ENCODE measurements at regions not wholly inside any gene's neighbourhood (a gene's known extent, or its start where the extent isn't known, plus 50 kb on each side); places are given as distances from the start of the nearest gene placed in this dataset.

DNA sequence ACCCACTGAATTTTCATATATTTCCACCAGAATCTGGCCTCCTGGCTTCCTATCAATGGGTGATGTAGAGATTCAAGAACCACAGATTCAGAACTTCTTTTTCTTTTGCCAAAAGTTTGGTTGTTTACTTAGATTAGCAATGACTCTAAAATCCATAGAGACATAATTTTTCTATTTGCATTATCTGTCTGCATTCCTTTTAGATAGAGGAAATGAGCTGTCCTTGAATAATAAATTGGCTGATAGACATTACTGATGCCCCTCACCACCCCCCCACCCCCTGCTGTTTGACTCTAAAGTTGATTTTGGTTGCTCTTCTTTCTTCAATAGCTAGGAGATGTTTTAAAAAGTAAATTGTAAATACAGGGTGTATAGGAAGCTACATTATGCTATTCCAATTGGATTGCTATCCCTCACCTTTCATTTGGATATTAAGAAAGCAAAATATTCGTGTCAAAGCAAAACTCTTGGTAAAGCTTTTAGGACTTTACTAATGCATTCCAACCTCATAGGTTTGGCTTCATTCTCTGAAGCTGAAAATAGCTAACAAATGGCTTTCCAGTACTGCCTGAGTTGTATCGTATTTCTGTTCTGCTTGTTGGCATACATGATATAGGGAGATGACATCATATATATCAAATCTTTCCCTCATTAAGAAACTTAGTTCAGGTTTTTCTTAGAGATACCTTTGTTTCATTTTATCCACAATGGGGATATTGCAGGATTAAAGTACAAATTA lies 606.0 kb downstream of the ARL4A start:
- Histone ChIP-seq H3K27me3 (ENCODE audit: control insufficient read depth, low read length) (no peaks in the 10 kb centered on the region), H4K20me1 (ENCODE audit: control insufficient read depth, insufficient read depth, low read depth, low read length) (no peaks in the 10 kb centered on the region), H3K9me2 (replicated peaks; ENCODE audit: control insufficient read depth, low read length) (no peaks in the 10 kb centered on the region), H3K27ac (ENCODE audit: low read depth, low read length) (no peak overlapping the region), H3F3A (ENCODE audit: control insufficient read depth, insufficient read depth) (no peaks in the 10 kb centered on the region), H3K36me3 (ENCODE audit: control insufficient read depth, low read length) (no peaks in the 10 kb centered on the region), H3K9me3 (ENCODE audit: control insufficient read depth, insufficient read depth, low read length) (no peaks in the 10 kb centered on the region), H3K79me2 (ENCODE audit: control insufficient read depth, low read length) (no peaks in the 10 kb centered on the region), H3K4me3 (ENCODE audit: low read length) (no peak overlapping the region), H3K4me2 (ENCODE audit: low read length) (no peak overlapping the region), H3K4me1 (ENCODE audit: control insufficient read depth, low read length) (no peaks in the 10 kb centered on the region)
- TF ChIP-seq, protein P1, sequence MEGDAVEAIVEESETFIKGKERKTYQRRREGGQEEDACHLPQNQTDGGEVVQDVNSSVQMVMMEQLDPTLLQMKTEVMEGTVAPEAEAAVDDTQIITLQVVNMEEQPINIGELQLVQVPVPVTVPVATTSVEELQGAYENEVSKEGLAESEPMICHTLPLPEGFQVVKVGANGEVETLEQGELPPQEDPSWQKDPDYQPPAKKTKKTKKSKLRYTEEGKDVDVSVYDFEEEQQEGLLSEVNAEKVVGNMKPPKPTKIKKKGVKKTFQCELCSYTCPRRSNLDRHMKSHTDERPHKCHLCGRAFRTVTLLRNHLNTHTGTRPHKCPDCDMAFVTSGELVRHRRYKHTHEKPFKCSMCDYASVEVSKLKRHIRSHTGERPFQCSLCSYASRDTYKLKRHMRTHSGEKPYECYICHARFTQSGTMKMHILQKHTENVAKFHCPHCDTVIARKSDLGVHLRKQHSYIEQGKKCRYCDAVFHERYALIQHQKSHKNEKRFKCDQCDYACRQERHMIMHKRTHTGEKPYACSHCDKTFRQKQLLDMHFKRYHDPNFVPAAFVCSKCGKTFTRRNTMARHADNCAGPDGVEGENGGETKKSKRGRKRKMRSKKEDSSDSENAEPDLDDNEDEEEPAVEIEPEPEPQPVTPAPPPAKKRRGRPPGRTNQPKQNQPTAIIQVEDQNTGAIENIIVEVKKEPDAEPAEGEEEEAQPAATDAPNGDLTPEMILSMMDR (IDR thresholded peaks at IDR 0.05; ENCODE audit: low read depth, low read length, poor library complexity, severe bottlenecking): no peak
- TF ChIP-seq EZH2phosphoT487 (IDR thresholded peaks at IDR 0.05; ENCODE audit: borderline replicate concordance, low read length): no peak

DNA sequence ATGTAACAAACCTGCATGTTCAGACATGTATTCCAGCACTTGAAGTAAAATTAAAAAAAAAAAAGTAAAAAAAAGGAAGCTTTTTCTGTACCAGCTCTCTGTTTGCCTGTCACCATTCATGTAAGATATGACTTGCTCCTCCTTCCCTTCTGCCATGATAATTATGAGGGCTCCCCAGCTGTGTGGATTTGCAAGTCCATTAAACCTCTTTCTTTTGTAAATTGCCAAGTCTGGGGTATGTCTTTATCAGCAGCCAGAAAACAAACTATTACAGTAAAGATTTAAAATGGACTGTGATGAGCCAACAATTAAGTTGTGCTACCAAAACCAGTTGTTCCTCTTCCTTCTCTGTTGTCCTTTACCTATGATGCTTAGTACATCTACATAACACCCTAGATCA lies 619.6 kb downstream of the ARL4A start:
- Histone ChIP-seq H3K36me3 (ENCODE audit: control insufficient read depth, low read length) (no peaks in the 10 kb centered on the region), H4K20me1 (ENCODE audit: control insufficient read depth, insufficient read depth, low read depth, low read length) (no peaks in the 10 kb centered on the region), H3K4me1 (ENCODE audit: control insufficient read depth, low read length) (no peaks in the 10 kb centered on the region), H3F3A (ENCODE audit: control insufficient read depth, insufficient read depth) (no peaks in the 10 kb centered on the region), H3K79me2 (ENCODE audit: control insufficient read depth, low read length) (no peaks in the 10 kb centered on the region), H3K27me3 (ENCODE audit: control insufficient read depth, low read length) (no peaks in the 10 kb centered on the region), H3K4me2 (ENCODE audit: low read length) (no peak overlapping the region), H3K9me2 (replicated peaks; ENCODE audit: control insufficient read depth, low read length) (no peaks in the 10 kb centered on the region), H3K9me3 (ENCODE audit: control insufficient read depth, insufficient read depth, low read length) (peaks cover 6% of the 10 kb centered on the region; the same call in 1 of the 2 replicates), H3K27ac (ENCODE audit: low read depth, low read length) (no peak overlapping the region), H3K4me3 (ENCODE audit: low read length) (no peak overlapping the region)
- TF ChIP-seq, protein P1 (IDR thresholded peaks at IDR 0.05; ENCODE audit: low read depth, low read length, poor library complexity, severe bottlenecking): no peak
- no peak for TF ChIP-seq EZH2phosphoT487 (IDR thresholded peaks at IDR 0.05; ENCODE audit: borderline replicate concordance, low read length)

DNA sequence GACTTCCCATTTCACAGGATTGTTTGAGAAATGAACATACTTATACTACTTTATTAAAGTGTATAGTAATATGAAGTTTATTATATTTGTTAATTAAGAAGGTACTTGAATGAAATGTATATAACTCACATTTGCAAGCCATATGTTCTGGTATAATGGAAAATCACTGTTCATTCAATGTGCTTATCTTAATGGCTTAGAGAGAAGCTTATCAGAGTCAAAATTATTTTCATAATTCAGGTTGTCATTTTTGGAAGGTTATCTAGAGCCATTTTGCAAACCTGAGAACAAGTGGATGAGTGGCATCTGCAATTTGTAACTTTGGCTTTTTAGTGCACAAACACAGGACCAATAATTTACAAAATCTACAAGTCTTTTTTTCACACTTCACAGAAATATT lies 621.0 kb downstream of the ARL4A start:
- no peak for TF ChIP-seq EZH2phosphoT487 (IDR thresholded peaks at IDR 0.05; ENCODE audit: borderline replicate concordance, low read length)
- TF ChIP-seq, protein P1 (IDR thresholded peaks at IDR 0.05; ENCODE audit: low read depth, low read length, poor library complexity, severe bottlenecking): no peak
- H3F3A ChIP-seq (ENCODE audit: control insufficient read depth, insufficient read depth): no peaks in the 10 kb centered on the region
- peaks cover 12% of the 10 kb centered on the region; the same call in 1 of the 2 replicates for H3K9me3 ChIP-seq (ENCODE audit: control insufficient read depth, insufficient read depth, low read length)
- H3K79me2 ChIP-seq (ENCODE audit: control insufficient read depth, low read length): no peaks in the 10 kb centered on the region
- H3K4me3 ChIP-seq (ENCODE audit: low read length): no peak overlapping the region
- H3K27ac ChIP-seq (ENCODE audit: low read depth, low read length): no peak overlapping the region
- no peaks in the 10 kb centered on the region for H3K9me2 ChIP-seq (replicated peaks; ENCODE audit: control insufficient read depth, low read length)
- no peaks in the 10 kb centered on the region for H4K20me1 ChIP-seq (ENCODE audit: control insufficient read depth, insufficient read depth, low read depth, low read length)
- H3K36me3 ChIP-seq (ENCODE audit: control insufficient read depth, low read length): no peaks in the 10 kb centered on the region
- H3K4me2 ChIP-seq (ENCODE audit: low read length): no peak overlapping the region
- H3K27me3 ChIP-seq (ENCODE audit: control insufficient read depth, low read length): no peaks in the 10 kb centered on the region
- no peaks in the 10 kb centered on the region for H3K4me1 ChIP-seq (ENCODE audit: control insufficient read depth, low read length)

Data from DOHH2 (cell line).